SK-N-SH (cell line): ENCODE measurements at regions not wholly inside any gene's neighbourhood (a gene's known extent, or its start where the extent isn't known, plus 50 kb on each side); places are given as distances from the start of the nearest gene placed in this dataset.

Experiments used
- CTCF ChIA-PET: fragments of 300-600, 350-600 bp; formaldehyde crosslinking; extraction: SDS; loops from one replicate; lab custom pipeline; 2021; lab: Yijun Ruan, JAX
- POLR2A ChIA-PET: fragments of 350-600 bp; sonication (Branson Sonifier 250); formaldehyde crosslinking; extraction: SDS; loops from one replicate; lab custom pipeline; 2020; ENCODE audit warnings: antibody characterized with exemption, inconsistent platforms; lab: Yijun Ruan, JAX
- DNase-seq: peaks from one replicate; pipeline ENCODE4 v3.0.0; 2012
- H2AFZ ChIP-seq: fragments of 200-600 bp; sonication (generic); 2 replicates; pipeline ENCODE4 v1.8.1; 2016; ENCODE audit warnings: antibody characterized with exemption, mild to moderate bottlenecking, low read depth
- H3F3A ChIP-seq: fragments of 200-600 bp; sonication (generic); replicated peaks from 2 replicates; pipeline ENCODE3; 2016; ENCODE audit warnings: antibody characterized with exemption, mild to moderate bottlenecking; ENCODE audit not compliant: insufficient read depth
- H3K27ac ChIP-seq, 2 experiments: fragments of 200-500 bp in 1 of 2; fragments of 200-600 bp in 1 of 2; sonication (Bioruptor generic) in 1 of 2; sonication (generic), shearing (Covaris generic) in 1 of 2; 2 replicates each; pipeline versions ENCODE4 v1.5.1 to v1.6.1; 2014 to 2016; ENCODE audit warnings: low read depth in 2 of 2, inconsistent platforms in 1 of 2, low read length in 1 of 2, mild to moderate bottlenecking in 1 of 2, mixed read lengths in 1 of 2
- H3K27me3 ChIP-seq: fragments of 200-600 bp; sonication (generic), shearing (Covaris generic); 2 replicates; pipeline ENCODE4 v1.6.1; 2016; ENCODE audit warnings: mixed run types; ENCODE audit not compliant: insufficient read depth
- H3K36me3 ChIP-seq, 2 experiments: fragments of 200-500 bp in 1 of 2; fragments of 200-600 bp in 1 of 2; sonication (Bioruptor generic) in 1 of 2; sonication (generic) in 1 of 2; replicated peaks in 1 of 2; 2 replicates each; pipeline versions ENCODE3 to v1.5.1; 2014 to 2016; ENCODE audit warnings: low read length in 1 of 2, mild to moderate bottlenecking in 1 of 2; ENCODE audit not compliant: insufficient read depth in 2 of 2, control insufficient read depth in 1 of 2
- H3K4me1 ChIP-seq, 2 experiments: fragments of 200-500 bp in 1 of 2; fragments of 200-600 bp in 1 of 2; sonication (Bioruptor generic) in 1 of 2; sonication (generic), shearing (Covaris generic) in 1 of 2; 2 replicates each; pipeline versions ENCODE4 v1.5.1 to v1.6.1; 2014 to 2016; ENCODE audit warnings: low read depth in 1 of 2, low read length in 1 of 2, mixed run types in 1 of 2; ENCODE audit not compliant: insufficient read depth in 2 of 2, control insufficient read depth in 1 of 2
- H3K4me2 ChIP-seq: fragments of 200-600 bp; sonication (generic), shearing (Covaris generic); 2 replicates; pipeline ENCODE4 v1.6.1; 2017; ENCODE audit warnings: mixed run types
- H3K4me3 ChIP-seq, 2 experiments: fragments of 200-500 bp in 1 of 2; fragments of 200-600 bp in 1 of 2; sonication (Bioruptor generic) in 1 of 2; sonication (generic), shearing (Covaris generic) in 1 of 2; 2 replicates each; pipeline versions ENCODE4 v1.5.1 to v1.8.1; 2014 to 2016; ENCODE audit warnings: low read depth in 2 of 2, inconsistent platforms in 1 of 2, low read length in 1 of 2, mild to moderate bottlenecking in 1 of 2, mixed read lengths in 1 of 2, moderate library complexity in 1 of 2
- H3K79me2 ChIP-seq: fragments of 200-600 bp; sonication (generic); 2 replicates; pipeline ENCODE4 v1.8.1; 2017; ENCODE audit warnings: mild to moderate bottlenecking; ENCODE audit not compliant: insufficient read depth
- H3K9ac ChIP-seq: fragments of 200-600 bp; sonication (generic); 2 replicates; pipeline ENCODE4 v1.6.1; 2017; ENCODE audit warnings: mixed run types
- H3K9me2 ChIP-seq: fragments of 200-600 bp; sonication (generic); 2 replicates; pipeline ENCODE4 v1.6.1; 2017; ENCODE audit warnings: mixed run types
- H3K9me3 ChIP-seq: fragments of 200-600 bp; sonication (generic); 2 replicates; pipeline ENCODE4 v1.6.1; 2017; ENCODE audit warnings: mixed run types, mild to moderate bottlenecking, moderate library complexity
- H4K20me1 ChIP-seq: fragments of 200-600 bp; sonication (generic); 2 replicates; pipeline ENCODE4 v1.6.1; 2017; ENCODE audit warnings: mild to moderate bottlenecking, mixed run types; ENCODE audit not compliant: insufficient read depth
- CTCF ChIP-seq: fragments of 200-600 bp; sonication (generic); IDR thresholded peaks from 2 replicates; pipeline ENCODE4 v1.6.1; 2017; ENCODE audit warnings: antibody characterized with exemption, mild to moderate bottlenecking, moderate library complexity
- ELF1 ChIP-seq: IDR thresholded peaks from 2 replicates; pipeline ENCODE4 v1.4.0; 2012
- EZH2phosphoT487 ChIP-seq: fragments of 200-600 bp; sonication (generic); IDR thresholded peaks from 2 replicates; pipeline ENCODE4 v1.6.1; 2017; ENCODE audit warnings: low read depth, mixed run types, mild to moderate bottlenecking, antibody characterized with exemption, moderate library complexity, borderline replicate concordance
- FOXJ3 ChIP-seq: sonication (generic); formaldehyde crosslinking; IDR thresholded peaks from 2 replicates; pipeline ENCODE4 v1.5.1; 2020; ENCODE audit warnings: mild to moderate bottlenecking, missing genetic modification reagents
- FOXM1 ChIP-seq: IDR thresholded peaks from 2 replicates; pipeline ENCODE4 v1.4.0; 2012; ENCODE audit warnings: low read depth, mild to moderate bottlenecking
- GABPA ChIP-seq: IDR thresholded peaks from 2 replicates; pipeline ENCODE4 v1.4.0; 2012; ENCODE audit warnings: low read depth, mild to moderate bottlenecking
- IRF3 ChIP-seq: fragments of 150-350 bp; IDR thresholded peaks from 2 replicates; pipeline ENCODE4 v1.6.1; 2016; ENCODE audit warnings: mild to moderate bottlenecking, low read depth, low read length
- JUND ChIP-seq: IDR thresholded peaks from 2 replicates; pipeline ENCODE4 v1.4.0; 2012
- MAX ChIP-seq: IDR thresholded peaks from 2 replicates; pipeline ENCODE4 v1.4.0; 2012; ENCODE audit warnings: low read depth
- MEF2A ChIP-seq: IDR thresholded peaks from 2 replicates; pipeline ENCODE4 v1.4.0; 2012; ENCODE audit warnings: low read depth, borderline replicate concordance
- MXI1 ChIP-seq: IDR thresholded peaks from 2 replicates; pipeline ENCODE4 v1.6.1; 2012; ENCODE audit warnings: mild to moderate bottlenecking, low read depth, low read length, improper control_type of control experiment
- NRF1 ChIP-seq: IDR thresholded peaks from 2 replicates; pipeline ENCODE4 v1.6.1; 2012; ENCODE audit warnings: low read depth, mild to moderate bottlenecking, low read length
- PBX3 ChIP-seq: IDR thresholded peaks from 2 replicates; pipeline ENCODE4; 2012
- RAD21 ChIP-seq: IDR thresholded peaks from 2 replicates; pipeline ENCODE4 v1.6.1; 2012; ENCODE audit warnings: mild to moderate bottlenecking, low read length
- REST ChIP-seq: IDR thresholded peaks from 2 replicates; pipeline ENCODE4 v1.6.1; 2012; ENCODE audit warnings: mild to moderate bottlenecking, low read depth, low read length, moderate library complexity
- RFX5 ChIP-seq: IDR thresholded peaks from 2 replicates; pipeline ENCODE4 v1.6.1; 2012; ENCODE audit warnings: mild to moderate bottlenecking, improper control_type of control experiment, low read length
- SMC3 ChIP-seq: IDR thresholded peaks from 2 replicates; pipeline ENCODE4 v1.6.1; 2012; ENCODE audit warnings: low read depth, low read length, improper control_type of control experiment
- TAF1 ChIP-seq: IDR thresholded peaks from 2 replicates; pipeline ENCODE4 v1.6.1; 2012; ENCODE audit warnings: low read depth, mild to moderate bottlenecking, low read length, moderate library complexity, borderline replicate concordance
- ZBTB33 ChIP-seq: IDR thresholded peaks from 2 replicates; pipeline ENCODE4 v1.4.0; 2012; ENCODE audit warnings: low read depth, borderline replicate concordance
- WGBS: methylation state at CpG from one replicate; pipeline ENCODE4 v1.1.6; 2017; ENCODE audit warnings: low lambda C conversion rate; 5-methylcytosine and 5-hydroxymethylcytosine counted together

GRCh38 chr7:37535841-37536240 is 87.2 kb upstream of the ELMO1 start:
- Histone ChIP-seq H3K4me3 (no peak overlapping the region), H3K27ac (no peak overlapping the region), H3K9ac (no peak overlapping the region), H3K27me3 (no peaks in the 10 kb centered on the region), H3K4me1 (no peaks in the 10 kb centered on the region; a peak in 1 of 4 replicates), H3F3A (no peaks in the 10 kb centered on the region)
- CTCF ChIA-PET, result no interaction called here
- POLR2A ChIA-PET, result no interaction called here
- no peak for TF ChIP-seq PBX3
- TF ChIP-seq, all 33 proteins: peak for 0
- Histone ChIP-seq H4K20me1 (no peaks in the 10 kb centered on the region), H3K9me2 (no peaks in the 10 kb centered on the region), H3K36me3 (no peaks in the 10 kb centered on the region), H3K79me2 (no peaks in the 10 kb centered on the region), H3K9me3 (no peaks in the 10 kb centered on the region; the same call in 1 of the 2 replicates), H2AFZ (no peak overlapping the region), H3K4me2 (no peak overlapping the region)
- no peak for DNase-seq

GRCh38 chr7:37536706-37537105 is 88.0 kb upstream of the ELMO1 start:
- WGBS, result 46% methylated on average over 4 of the region's 4 CpGs
- no peak for TF ChIP-seq RFX5
- TF ChIP-seq EZH2phosphoT487, result no peak
- TF ChIP-seq MEF2A, result no peak
- TF ChIP-seq FOXM1, result no peak
- TF ChIP-seq MXI1, result no peak
- no peak for TF ChIP-seq NRF1
- no peak for TF ChIP-seq RAD21
- no peak for TF ChIP-seq IRF3
- TF ChIP-seq ZBTB33, result no peak
- no peak for TF ChIP-seq TAF1
- no peak for TF ChIP-seq REST
- no peak for TF ChIP-seq SMC3
- TF ChIP-seq CTCF, result no peak
- no peak for TF ChIP-seq GABPA
- TF ChIP-seq ELF1, result no peak
- TF ChIP-seq JUND, result no peak
- TF ChIP-seq MAX, result no peak
- TF ChIP-seq FOXJ3 (CRISPR knock-in tag), result no peak

More at GRCh38 chr7:37536706-37537105, 88.0 kb upstream of the ELMO1 start:
- no peak overlapping the region for H3K9ac ChIP-seq
- no peaks in the 10 kb centered on the region for H3K9me2 ChIP-seq
- no peaks in the 10 kb centered on the region; a peak in 1 of 4 replicates for H3K4me1 ChIP-seq
- no peak overlapping the region for H3K27ac ChIP-seq
- no peaks in the 10 kb centered on the region for H3K27me3 ChIP-seq
- POLR2A ChIA-PET, result no interaction called here
- H3K36me3 ChIP-seq, result no peaks in the 10 kb centered on the region
- H3F3A ChIP-seq, result no peaks in the 10 kb centered on the region
- no peaks in the 10 kb centered on the region for H4K20me1 ChIP-seq
- H3K4me3 ChIP-seq, result no peak overlapping the region
- CTCF ChIA-PET, result interaction anchor here (0.9 to 1.5 kb wide), 2 partner anchors 8 to 23 kb away, joined by 3 to 6 read pairs; no protein-coding TSS in a partner anchor
- no peak for DNase-seq
- H3K79me2 ChIP-seq, result no peaks in the 10 kb centered on the region
- H3K9me3 ChIP-seq, result no peaks in the 10 kb centered on the region; the same call in 1 of the 2 replicates
- no peak overlapping the region for H2AFZ ChIP-seq
- no peak overlapping the region for H3K4me2 ChIP-seq
